Prostate gland (tissue), 2 donors: ENCODE measurements at regions not wholly inside any gene's neighbourhood (a gene's known extent, or its start where the extent isn't known, plus 50 kb on each side); places are given as distances from the start of the nearest gene placed in this dataset.

Experiments
- CTCF ChIP-seq, 4 experiments: fragments of 200-600 bp in 2 of 4; fragments of 450-650 bp in 2 of 4; sonication (generic) in 2 of 4; IDR thresholded peaks; 1 replicate in 3 of 4; 2 replicates in 1 of 4; pipeline ENCODE4 v1.5.1; 2016 to 2019; ENCODE audit warnings: antibody characterized with exemption in 4 of 4, mild to moderate bottlenecking in 2 of 4, moderate library complexity in 2 of 4
- POLR2AphosphoS5 ChIP-seq: sonication (generic); formaldehyde crosslinking; IDR thresholded peaks from one replicate; pipeline ENCODE4 v1.6.1; 2017; ENCODE audit warnings: antibody characterized with exemption

GRCh38 chr1:199813198-199813597, 214.3 kb upstream of the NR5A2 start:
- no peak for TF ChIP-seq CTCF (IDR thresholded peaks at IDR 0.05)
- no peak for TF ChIP-seq POLR2AphosphoS5
